GM13976 (cell line): ENCODE measurements at regions not wholly inside any gene's neighbourhood (a gene's known extent, or its start where the extent isn't known, plus 50 kb on each side); places are given as distances from the start of the nearest gene placed in this dataset.

Experiments
- DNase-seq: peaks from one replicate; pipeline ENCODE4 v3.0.0; 2012; ENCODE audit warnings: low spot score
- CTCF ChIP-seq: IDR thresholded peaks from 2 replicates; pipeline ENCODE4 v1.5.1; 2012; ENCODE audit warnings: borderline replicate concordance, mild to moderate bottlenecking; ENCODE audit not compliant: insufficient read depth; ENCODE audit errors: extremely low read depth, missing control alignments, control extremely low read depth
- in situ Hi-C: fragments of 300-500 bp; cut with MboI; formaldehyde crosslinking; loops from one replicate; pipeline ENCODE4 v1.12.0; 2022; ENCODE audit warnings: low sequenced_read_pairs, mixed read lengths, inconsistent platforms; ENCODE audit not compliant: unreplicated experiment

GRCh38 chr1:20405893-20406604 lies 80.0 kb downstream of the CAMK2N1 start:
- no peak for TF ChIP-seq CTCF
- in situ Hi-C loops, result no loop called here
- DNase-seq, result no peak

DNA sequence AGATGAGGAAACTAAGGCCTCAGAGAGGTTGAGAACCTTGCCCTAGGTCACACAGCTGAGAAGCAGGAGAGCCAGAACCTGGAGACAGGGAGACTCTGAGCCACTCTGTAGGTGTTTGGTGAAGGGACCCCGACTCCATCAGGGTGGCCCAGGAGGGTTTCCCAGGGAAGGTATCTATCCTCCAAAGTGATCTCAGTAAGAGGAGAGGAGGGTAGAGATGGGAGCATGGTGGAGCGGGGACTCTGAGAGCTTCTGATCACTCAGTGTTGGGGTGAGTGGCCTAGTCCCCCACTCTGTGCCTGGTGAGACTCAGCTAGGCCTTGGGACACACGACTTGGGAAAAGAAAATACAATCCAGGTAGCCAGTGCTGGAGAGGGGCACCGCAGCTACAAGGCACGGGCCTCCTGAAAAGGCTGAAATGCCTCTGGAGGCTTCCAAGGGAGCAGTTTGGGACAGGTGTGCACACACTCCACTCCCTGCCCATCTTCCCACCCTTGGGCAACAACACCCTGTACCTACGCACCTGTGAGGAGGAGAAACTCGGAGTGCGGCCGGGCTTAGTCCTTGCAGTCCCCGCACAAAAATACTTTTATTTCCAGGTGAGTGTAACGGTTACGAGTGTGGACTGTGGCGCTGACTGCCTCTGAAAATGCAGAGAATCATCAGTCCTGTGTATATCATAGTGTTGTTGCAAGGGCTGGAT lies 80.8 kb downstream of the CAMK2N1 start:
- no peak for DNase-seq
- no peak for TF ChIP-seq CTCF
- in situ Hi-C loops, result no loop called here
